ENCODE measurements at regions not wholly inside any gene's neighbourhood (a gene's known extent, or its start where the extent isn't known, plus 50 kb on each side); places are given as distances from the start of the nearest gene placed in this dataset.

- Histone ChIP-seq H3K27ac (no peak overlapping the region), H3K27me3 (ENCODE audit: insufficient read depth, low read depth, severe bottlenecking) (no peaks in the 10 kb centered on the region), H3K36me3 (no peaks in the 10 kb centered on the region), H3K4me3 (ENCODE audit: low read depth, low read length) (no peak overlapping the region), H3K9me3 (ENCODE audit: severe bottlenecking) (no peaks in the 10 kb centered on the region)
- TF ChIP-seq CTCF (IDR thresholded peaks at IDR 0.05; ENCODE audit: low read depth, low read length) = no peak
- DNase-seq = no peak
Observed at GRCh38 chr7:25754751-25755150, 397.2 kb upstream of the NFE2L3 start.

GRCh38 chr7:25756601-25757000 is 395.4 kb upstream of the NFE2L3 start:
- no peak for DNase-seq
- no peaks in the 10 kb centered on the region for H3K36me3 ChIP-seq
- H3K4me3 ChIP-seq (ENCODE audit: low read depth, low read length) = no peak overlapping the region
- H3K27me3 ChIP-seq (ENCODE audit: insufficient read depth, low read depth, severe bottlenecking) = no peaks in the 10 kb centered on the region
- H3K9me3 ChIP-seq (ENCODE audit: severe bottlenecking) = no peaks in the 10 kb centered on the region
- H3K27ac ChIP-seq = no peak overlapping the region
- TF ChIP-seq CTCF (IDR thresholded peaks at IDR 0.05; ENCODE audit: low read depth, low read length) = no peak

- no peak overlapping the region for H3K27ac ChIP-seq
- no peak overlapping the region for H3K4me3 ChIP-seq (ENCODE audit: low read depth, low read length)
- TF ChIP-seq CTCF (IDR thresholded peaks at IDR 0.05; ENCODE audit: low read depth, low read length) = no peak
- no peaks in the 10 kb centered on the region for H3K9me3 ChIP-seq (ENCODE audit: severe bottlenecking)
- no peak for DNase-seq
- no peaks in the 10 kb centered on the region for H3K36me3 ChIP-seq
- no peaks in the 10 kb centered on the region for H3K27me3 ChIP-seq (ENCODE audit: insufficient read depth, low read depth, severe bottlenecking)
Observed at GRCh38 chr7:25758559-25758958, 393.4 kb upstream of the NFE2L3 start.

GRCh38 chr7:25759286-25759685 is 392.7 kb upstream of the NFE2L3 start:
- Histone ChIP-seq H3K27me3 (ENCODE audit: insufficient read depth, low read depth, severe bottlenecking) (no peaks in the 10 kb centered on the region), H3K4me3 (ENCODE audit: low read depth, low read length) (no peak overlapping the region), H3K27ac (no peak overlapping the region), H3K36me3 (no peaks in the 10 kb centered on the region), H3K9me3 (ENCODE audit: severe bottlenecking) (no peaks in the 10 kb centered on the region)
- no peak for DNase-seq
- TF ChIP-seq CTCF (IDR thresholded peaks at IDR 0.05; ENCODE audit: low read depth, low read length) = no peak

- TF ChIP-seq CTCF (IDR thresholded peaks at IDR 0.05; ENCODE audit: low read depth, low read length) = no peak
- Histone ChIP-seq H3K9me3 (ENCODE audit: severe bottlenecking) (no peaks in the 10 kb centered on the region), H3K27ac (no peak overlapping the region), H3K27me3 (ENCODE audit: insufficient read depth, low read depth, severe bottlenecking) (no peaks in the 10 kb centered on the region), H3K36me3 (no peaks in the 10 kb centered on the region), H3K4me3 (ENCODE audit: low read depth, low read length) (no peak overlapping the region)
- DNase-seq = no peak
Observed at GRCh38 chr7:25759748-25760147, 392.2 kb upstream of the NFE2L3 start.

All from WERI-Rb-1 (cell line).